ENCODE measurements at regions not wholly inside any gene's neighbourhood (a gene's known extent, or its start where the extent isn't known, plus 50 kb on each side); places are given as distances from the start of the nearest gene placed in this dataset.

GRCh38 chr5:68088302-68088701 lies 127.3 kb upstream of the PIK3R1 start:
- no peaks in the 10 kb centered on the region for H3K4me1 ChIP-seq (ENCODE audit: control insufficient read depth, insufficient read depth, low read length, poor library complexity, severe bottlenecking)
- no peak overlapping the region for H3K27ac ChIP-seq (ENCODE audit: insufficient read depth, low read length, poor library complexity, severe bottlenecking)
- no peak for DNase-seq
- H3K4me3 ChIP-seq (ENCODE audit: insufficient read depth, low read depth, low read length, poor library complexity, severe bottlenecking) = no peak overlapping the region
- peaks cover 3% of the 10 kb centered on the region for H3K27me3 ChIP-seq (replicated peaks; ENCODE audit: control insufficient read depth, insufficient read depth, low read length, poor library complexity, severe bottlenecking)
- no peaks in the 10 kb centered on the region for H3K36me3 ChIP-seq (ENCODE audit: control insufficient read depth, insufficient read depth, low read length)
- H3K9me3 ChIP-seq (ENCODE audit: control insufficient read depth, low read length) = no peaks in the 10 kb centered on the region

GRCh38 chr5:68087866-68088265 lies 127.7 kb upstream of the PIK3R1 start:
- no peak overlapping the region for H3K27ac ChIP-seq (ENCODE audit: insufficient read depth, low read length, poor library complexity, severe bottlenecking)
- no peak overlapping the region for H3K4me3 ChIP-seq (ENCODE audit: insufficient read depth, low read depth, low read length, poor library complexity, severe bottlenecking)
- no peaks in the 10 kb centered on the region for H3K9me3 ChIP-seq (ENCODE audit: control insufficient read depth, low read length)
- H3K36me3 ChIP-seq (ENCODE audit: control insufficient read depth, insufficient read depth, low read length) = no peaks in the 10 kb centered on the region
- DNase-seq = no peak
- H3K27me3 ChIP-seq (replicated peaks; ENCODE audit: control insufficient read depth, insufficient read depth, low read length, poor library complexity, severe bottlenecking) = peaks cover 3% of the 10 kb centered on the region
- H3K4me1 ChIP-seq (ENCODE audit: control insufficient read depth, insufficient read depth, low read length, poor library complexity, severe bottlenecking) = no peaks in the 10 kb centered on the region

- H3K9me3 ChIP-seq (ENCODE audit: control insufficient read depth, low read length) = no peaks in the 10 kb centered on the region
- H3K4me3 ChIP-seq (ENCODE audit: insufficient read depth, low read depth, low read length, poor library complexity, severe bottlenecking) = no peak overlapping the region
- H3K4me1 ChIP-seq (ENCODE audit: control insufficient read depth, insufficient read depth, low read length, poor library complexity, severe bottlenecking) = no peaks in the 10 kb centered on the region
- DNase-seq = no peak
- peaks cover 3% of the 10 kb centered on the region for H3K27me3 ChIP-seq (replicated peaks; ENCODE audit: control insufficient read depth, insufficient read depth, low read length, poor library complexity, severe bottlenecking)
- no peak overlapping the region for H3K27ac ChIP-seq (ENCODE audit: insufficient read depth, low read length, poor library complexity, severe bottlenecking)
- no peaks in the 10 kb centered on the region for H3K36me3 ChIP-seq (ENCODE audit: control insufficient read depth, insufficient read depth, low read length)
Observed at GRCh38 chr5:68086857-68087256, 128.7 kb upstream of the PIK3R1 start.

GRCh38 chr5:68086439-68086838 lies 129.1 kb upstream of the PIK3R1 start:
- DNase-seq = no peak
- H3K4me3 ChIP-seq (ENCODE audit: insufficient read depth, low read depth, low read length, poor library complexity, severe bottlenecking) = no peak overlapping the region
- H3K4me1 ChIP-seq (ENCODE audit: control insufficient read depth, insufficient read depth, low read length, poor library complexity, severe bottlenecking) = no peaks in the 10 kb centered on the region
- peaks cover 3% of the 10 kb centered on the region for H3K27me3 ChIP-seq (replicated peaks; ENCODE audit: control insufficient read depth, insufficient read depth, low read length, poor library complexity, severe bottlenecking)
- no peaks in the 10 kb centered on the region for H3K9me3 ChIP-seq (ENCODE audit: control insufficient read depth, low read length)
- H3K36me3 ChIP-seq (ENCODE audit: control insufficient read depth, insufficient read depth, low read length) = no peaks in the 10 kb centered on the region
- no peak overlapping the region for H3K27ac ChIP-seq (ENCODE audit: insufficient read depth, low read length, poor library complexity, severe bottlenecking)

- Histone ChIP-seq H3K4me1 (ENCODE audit: control insufficient read depth, insufficient read depth, low read length, poor library complexity, severe bottlenecking) (no peaks in the 10 kb centered on the region), H3K36me3 (ENCODE audit: control insufficient read depth, insufficient read depth, low read length) (no peaks in the 10 kb centered on the region), H3K27me3 (replicated peaks; ENCODE audit: control insufficient read depth, insufficient read depth, low read length, poor library complexity, severe bottlenecking) (peaks cover 3% of the 10 kb centered on the region), H3K4me3 (ENCODE audit: insufficient read depth, low read depth, low read length, poor library complexity, severe bottlenecking) (no peak overlapping the region), H3K27ac (ENCODE audit: insufficient read depth, low read length, poor library complexity, severe bottlenecking) (no peak overlapping the region), H3K9me3 (ENCODE audit: control insufficient read depth, low read length) (no peaks in the 10 kb centered on the region)
- DNase-seq = no peak
Observed at GRCh38 chr5:68084396-68084795, 131.2 kb upstream of the PIK3R1 start.

GRCh38 chr5:68080282-68081050 lies 135.1 kb upstream of the PIK3R1 start:
- H3K27ac ChIP-seq (ENCODE audit: insufficient read depth, low read length, poor library complexity, severe bottlenecking) = no peak overlapping the region
- no peak for DNase-seq
- H3K9me3 ChIP-seq (ENCODE audit: control insufficient read depth, low read length) = no peaks in the 10 kb centered on the region
- H3K4me3 ChIP-seq (ENCODE audit: insufficient read depth, low read depth, low read length, poor library complexity, severe bottlenecking) = no peak overlapping the region
- peaks cover 3% of the 10 kb centered on the region for H3K27me3 ChIP-seq (replicated peaks; ENCODE audit: control insufficient read depth, insufficient read depth, low read length, poor library complexity, severe bottlenecking)
- no peaks in the 10 kb centered on the region for H3K36me3 ChIP-seq (ENCODE audit: control insufficient read depth, insufficient read depth, low read length)
- H3K4me1 ChIP-seq (ENCODE audit: control insufficient read depth, insufficient read depth, low read length, poor library complexity, severe bottlenecking) = no peaks in the 10 kb centered on the region

GRCh38 chr5:68077349-68077894 lies 138.1 kb upstream of the PIK3R1 start:
- no peaks in the 10 kb centered on the region for H3K27me3 ChIP-seq (replicated peaks; ENCODE audit: control insufficient read depth, insufficient read depth, low read length, poor library complexity, severe bottlenecking)
- H3K36me3 ChIP-seq (ENCODE audit: control insufficient read depth, insufficient read depth, low read length) = no peaks in the 10 kb centered on the region
- no peak overlapping the region for H3K27ac ChIP-seq (ENCODE audit: insufficient read depth, low read length, poor library complexity, severe bottlenecking)
- H3K9me3 ChIP-seq (ENCODE audit: control insufficient read depth, low read length) = no peaks in the 10 kb centered on the region
- H3K4me1 ChIP-seq (ENCODE audit: control insufficient read depth, insufficient read depth, low read length, poor library complexity, severe bottlenecking) = no peaks in the 10 kb centered on the region
- no peak for DNase-seq
- no peak overlapping the region for H3K4me3 ChIP-seq (ENCODE audit: insufficient read depth, low read depth, low read length, poor library complexity, severe bottlenecking)

GRCh38 chr5:68074633-68075032 lies 140.9 kb upstream of the PIK3R1 start:
- Histone ChIP-seq H3K27me3 (replicated peaks; ENCODE audit: control insufficient read depth, insufficient read depth, low read length, poor library complexity, severe bottlenecking) (no peaks in the 10 kb centered on the region), H3K27ac (ENCODE audit: insufficient read depth, low read length, poor library complexity, severe bottlenecking) (no peak overlapping the region), H3K4me3 (ENCODE audit: insufficient read depth, low read depth, low read length, poor library complexity, severe bottlenecking) (no peak overlapping the region), H3K4me1 (ENCODE audit: control insufficient read depth, insufficient read depth, low read length, poor library complexity, severe bottlenecking) (no peaks in the 10 kb centered on the region), H3K9me3 (ENCODE audit: control insufficient read depth, low read length) (no peaks in the 10 kb centered on the region), H3K36me3 (ENCODE audit: control insufficient read depth, insufficient read depth, low read length) (no peaks in the 10 kb centered on the region)
- DNase-seq = no peak

GRCh38 chr5:68074048-68074632 lies 141.4 kb upstream of the PIK3R1 start:
- no peaks in the 10 kb centered on the region for H3K36me3 ChIP-seq (ENCODE audit: control insufficient read depth, insufficient read depth, low read length)
- H3K27ac ChIP-seq (ENCODE audit: insufficient read depth, low read length, poor library complexity, severe bottlenecking) = no peak overlapping the region
- no peak overlapping the region for H3K4me3 ChIP-seq (ENCODE audit: insufficient read depth, low read depth, low read length, poor library complexity, severe bottlenecking)
- DNase-seq = no peak
- no peaks in the 10 kb centered on the region for H3K27me3 ChIP-seq (replicated peaks; ENCODE audit: control insufficient read depth, insufficient read depth, low read length, poor library complexity, severe bottlenecking)
- H3K9me3 ChIP-seq (ENCODE audit: control insufficient read depth, low read length) = no peaks in the 10 kb centered on the region
- no peaks in the 10 kb centered on the region for H3K4me1 ChIP-seq (ENCODE audit: control insufficient read depth, insufficient read depth, low read length, poor library complexity, severe bottlenecking)

- no peaks in the 10 kb centered on the region for H3K36me3 ChIP-seq (ENCODE audit: control insufficient read depth, insufficient read depth, low read length)
- no peaks in the 10 kb centered on the region for H3K27me3 ChIP-seq (replicated peaks; ENCODE audit: control insufficient read depth, insufficient read depth, low read length, poor library complexity, severe bottlenecking)
- no peaks in the 10 kb centered on the region for H3K4me1 ChIP-seq (ENCODE audit: control insufficient read depth, insufficient read depth, low read length, poor library complexity, severe bottlenecking)
- H3K9me3 ChIP-seq (ENCODE audit: control insufficient read depth, low read length) = no peaks in the 10 kb centered on the region
- no peak overlapping the region for H3K4me3 ChIP-seq (ENCODE audit: insufficient read depth, low read depth, low read length, poor library complexity, severe bottlenecking)
- H3K27ac ChIP-seq (ENCODE audit: insufficient read depth, low read length, poor library complexity, severe bottlenecking) = no peak overlapping the region
- no peak for DNase-seq
Observed at GRCh38 chr5:68071736-68072135, 143.8 kb upstream of the PIK3R1 start.

All from effector memory CD4-positive, alpha-beta T cell (primary cell).